ENCODE measurements at regions not wholly inside any gene's neighbourhood (a gene's known extent, or its start where the extent isn't known, plus 50 kb on each side); places are given as distances from the start of the nearest gene placed in this dataset.
A peak's percentile ranks its signal among the peaks of the same experiment; 100 is the strongest.

DNA sequence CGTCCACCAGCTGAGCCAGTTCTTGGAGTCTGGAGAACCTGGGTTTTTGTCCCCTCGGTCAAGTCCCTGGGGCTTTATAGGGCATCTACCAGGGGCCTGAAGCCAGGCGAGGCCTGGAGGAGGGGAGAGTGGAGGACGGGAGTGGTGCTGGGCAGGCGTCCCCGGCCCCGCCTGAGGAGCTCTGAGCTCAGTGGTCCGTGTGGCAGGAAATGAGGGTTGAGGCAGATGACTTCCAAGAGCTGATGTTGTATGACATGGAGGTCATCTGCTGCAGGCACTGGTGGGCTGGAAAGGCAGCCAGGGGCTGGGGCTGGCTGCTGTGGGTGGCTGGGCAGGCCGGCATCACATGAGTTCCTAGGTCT lies 118.5 kb upstream of the HS6ST1 start:
- DNase-seq, result peak in 1 of 14 donors; percentile 32

DNA sequence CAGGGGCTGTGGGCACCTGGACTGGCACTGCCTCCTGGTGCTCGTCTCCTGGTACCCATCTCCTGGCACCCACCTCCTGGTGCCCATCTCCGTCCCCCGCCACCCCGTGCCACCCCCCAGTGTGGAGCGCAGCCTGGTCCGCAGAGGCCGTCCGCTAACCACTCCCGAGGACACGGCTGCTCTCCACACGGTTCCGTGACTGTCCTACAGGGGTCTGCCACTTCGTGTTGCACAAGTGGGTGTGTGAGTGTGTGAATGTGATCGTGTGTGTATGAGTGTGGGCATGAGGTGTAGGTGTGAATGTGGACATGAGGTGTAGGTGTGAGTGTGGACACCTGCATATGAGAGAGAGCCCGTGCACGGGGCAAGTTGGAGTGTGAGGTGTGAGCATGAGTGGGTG lies 119.4 kb upstream of the HS6ST1 start:
- no peak for DNase-seq

DNA sequence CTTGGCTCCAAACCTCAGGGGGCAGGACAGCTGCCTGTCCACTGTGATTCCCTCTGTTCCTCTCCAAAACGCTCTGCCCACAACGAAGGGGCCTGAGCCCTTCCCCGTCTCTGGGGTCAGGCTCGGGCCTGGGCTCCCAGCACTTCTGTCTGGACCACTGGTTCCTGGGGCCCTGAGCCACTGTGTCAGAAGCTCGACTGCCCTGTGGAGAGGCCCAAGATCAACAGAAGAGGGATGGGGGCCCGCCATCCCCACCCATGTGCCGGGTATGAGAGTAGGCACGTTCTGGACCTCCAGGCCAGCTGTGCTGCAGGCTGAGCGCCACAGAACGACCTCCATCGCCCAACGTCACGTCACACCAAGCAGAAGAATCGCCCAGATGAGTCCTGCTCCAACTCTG lies 119.9 kb upstream of the HS6ST1 start:
- DNase-seq, result no peak

GRCh38 chr2:128439031-128439790 lies 120.5 kb upstream of the HS6ST1 start:
- no peak for DNase-seq

GRCh38 chr2:128439791-128440665 lies 121.4 kb upstream of the HS6ST1 start:
- no peak for DNase-seq

DNA sequence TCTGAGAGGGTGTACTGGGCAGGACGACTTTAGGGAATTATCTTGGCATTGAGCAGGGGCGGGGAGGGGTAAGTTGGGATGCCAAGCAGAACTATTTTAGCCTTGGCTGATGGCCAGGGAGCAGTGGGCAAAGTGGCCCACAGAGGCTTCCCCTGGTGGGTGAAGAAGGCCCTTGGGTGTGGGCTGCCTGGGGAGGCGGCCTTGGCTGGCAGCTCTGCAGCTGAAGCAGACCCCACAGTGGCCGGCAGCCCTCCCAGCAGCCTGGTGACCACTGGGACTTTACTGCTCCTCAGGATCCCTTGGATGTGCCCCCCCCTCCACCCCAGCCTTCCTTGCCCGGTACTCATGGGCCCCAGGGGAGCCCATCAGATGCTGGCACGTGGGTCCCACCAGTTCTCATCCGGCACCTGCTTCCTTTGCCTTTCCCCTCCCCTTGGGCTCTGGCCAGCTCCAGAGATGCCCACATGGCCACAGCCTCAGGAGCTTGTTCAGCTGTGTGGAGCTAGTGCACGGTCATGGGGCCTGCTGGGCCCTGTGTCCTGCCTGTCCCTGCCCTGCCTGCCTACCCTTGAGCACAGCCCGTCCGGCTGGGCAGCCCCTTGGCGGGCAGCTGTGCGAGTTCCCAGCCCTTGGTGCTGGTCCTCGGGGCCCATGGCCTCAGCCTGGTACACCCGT lies 122.1 kb upstream of the HS6ST1 start:
- no peak for DNase-seq

DNA sequence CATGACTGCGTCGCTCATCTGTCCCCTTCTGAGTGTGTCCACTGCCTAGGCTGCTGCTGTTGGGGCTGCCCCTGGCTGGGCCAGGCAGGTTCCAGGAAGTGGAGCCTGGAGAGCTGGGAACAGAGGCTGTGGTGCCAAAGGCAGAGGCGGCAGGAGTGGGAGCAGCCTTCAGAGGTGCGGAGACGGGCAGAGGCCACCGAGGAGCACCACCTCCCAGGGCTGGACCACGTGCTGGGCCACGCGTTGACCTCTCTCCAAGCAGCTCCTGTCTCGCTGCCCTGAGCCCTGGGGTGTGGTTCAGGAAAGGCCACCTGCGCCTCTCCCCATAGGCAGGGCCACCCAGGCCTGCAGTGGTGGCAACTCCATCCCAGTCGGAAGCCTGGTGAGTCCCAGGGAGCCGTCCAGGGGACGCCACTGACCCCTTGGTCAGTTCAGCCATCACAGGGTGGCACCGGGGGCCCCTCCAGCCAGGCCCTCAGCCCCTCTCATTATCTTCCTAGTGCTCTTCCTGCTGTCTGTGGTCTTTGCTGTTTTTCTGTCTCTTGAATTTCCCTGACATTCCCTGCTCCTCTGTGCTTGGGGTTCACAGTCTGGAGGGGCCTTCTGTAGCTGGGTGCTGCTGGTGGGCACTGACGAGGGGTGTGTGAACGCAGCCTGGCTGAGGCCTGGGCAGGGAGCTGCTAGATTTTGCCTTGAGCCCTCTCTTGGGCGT lies 122.8 kb upstream of the HS6ST1 start:
- DNase-seq, result no peak

GRCh38 chr2:128442053-128442751 lies 123.5 kb upstream of the HS6ST1 start:
- no peak for DNase-seq

- DNase-seq, result no peak
Measured at GRCh38 chr2:128442891-128443302, 124.2 kb upstream of the HS6ST1 start.

GRCh38 chr2:128444121-128444771 lies 125.6 kb upstream of the HS6ST1 start:
- peak in 1 of 14 donors; percentile 48 for DNase-seq

DNA sequence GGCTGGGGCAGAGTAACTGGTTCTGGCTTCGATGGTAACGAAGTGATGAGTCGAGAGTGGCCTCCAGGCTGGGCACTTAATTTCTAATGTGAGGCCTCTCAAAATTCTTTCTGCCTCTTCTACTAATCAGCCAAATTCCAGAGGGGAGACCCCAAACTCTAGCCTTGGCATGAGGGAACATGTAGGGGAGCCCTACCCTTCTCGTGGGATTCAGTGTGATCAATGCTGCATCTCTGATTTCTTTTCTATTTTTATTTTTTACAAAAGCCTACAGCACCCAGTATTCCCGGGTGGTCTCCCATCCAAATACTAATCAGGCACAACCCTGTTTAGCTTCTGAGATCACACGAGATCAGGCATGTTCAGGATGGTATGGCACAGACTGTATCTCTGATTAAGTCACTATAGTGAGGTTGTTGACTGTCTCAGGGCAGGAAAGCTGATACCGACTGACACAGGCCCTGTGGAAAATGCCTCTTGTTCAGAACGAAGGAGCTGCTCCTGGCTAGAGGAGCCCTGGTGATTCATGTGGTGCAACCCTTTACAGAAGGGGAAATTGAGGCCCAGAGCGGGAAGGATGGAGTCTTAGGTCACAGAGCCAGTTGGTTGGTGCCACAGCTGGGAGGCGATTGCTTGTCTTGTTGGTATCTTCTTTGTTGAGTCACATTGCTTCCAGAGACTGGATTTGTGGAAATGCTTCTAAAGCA lies 126.3 kb upstream of the HS6ST1 start:
- no peak for DNase-seq

DNA sequence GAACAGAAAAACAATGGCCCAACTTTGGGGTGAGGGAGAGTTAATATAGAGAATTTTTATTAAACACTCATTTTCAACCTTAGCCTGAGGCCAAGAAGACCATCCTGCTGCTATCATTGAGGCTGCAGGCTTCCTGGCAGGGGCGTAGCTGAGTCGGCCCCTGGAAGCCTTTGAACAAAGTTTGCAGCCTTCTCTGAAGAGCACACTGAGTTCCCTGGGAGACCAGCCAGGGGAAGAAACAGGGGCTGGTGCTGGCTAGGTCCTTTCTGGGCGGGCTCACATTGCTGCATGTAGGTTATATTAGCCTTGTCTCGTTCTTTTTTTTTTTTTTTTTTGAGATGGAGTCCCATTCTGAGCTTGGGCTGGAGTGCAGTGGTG lies 126.8 kb upstream of the HS6ST1 start:
- DNase-seq, result no peak

GRCh38 chr2:128446049-128446873 lies 127.6 kb upstream of the HS6ST1 start:
- no peak for DNase-seq

GRCh38 chr2:128446874-128447537 lies 128.3 kb upstream of the HS6ST1 start:
- DNase-seq, result no peak

DNA sequence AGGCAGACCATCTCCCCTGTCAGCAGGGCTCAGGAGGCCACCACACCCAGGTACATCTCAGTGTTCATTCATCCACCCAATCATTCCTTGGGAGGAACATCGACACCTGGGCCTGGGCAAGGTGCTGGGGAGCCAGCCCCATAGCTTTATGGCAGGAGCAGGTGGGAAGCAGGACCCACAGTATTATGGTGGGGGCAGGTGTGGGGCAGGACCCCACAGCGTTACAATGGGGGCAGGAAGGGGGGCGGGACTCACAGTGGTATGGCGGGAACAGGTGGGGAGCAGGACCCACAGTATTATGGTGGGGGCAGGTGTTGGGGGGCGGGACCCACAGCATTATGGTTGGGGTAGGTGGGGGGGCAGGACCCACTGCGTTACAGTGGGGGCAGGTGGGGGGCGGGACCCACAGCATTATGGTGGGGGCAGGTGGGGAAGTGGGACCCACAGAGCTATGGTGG lies 128.9 kb upstream of the HS6ST1 start:
- DNase-seq, result no peak

DNA sequence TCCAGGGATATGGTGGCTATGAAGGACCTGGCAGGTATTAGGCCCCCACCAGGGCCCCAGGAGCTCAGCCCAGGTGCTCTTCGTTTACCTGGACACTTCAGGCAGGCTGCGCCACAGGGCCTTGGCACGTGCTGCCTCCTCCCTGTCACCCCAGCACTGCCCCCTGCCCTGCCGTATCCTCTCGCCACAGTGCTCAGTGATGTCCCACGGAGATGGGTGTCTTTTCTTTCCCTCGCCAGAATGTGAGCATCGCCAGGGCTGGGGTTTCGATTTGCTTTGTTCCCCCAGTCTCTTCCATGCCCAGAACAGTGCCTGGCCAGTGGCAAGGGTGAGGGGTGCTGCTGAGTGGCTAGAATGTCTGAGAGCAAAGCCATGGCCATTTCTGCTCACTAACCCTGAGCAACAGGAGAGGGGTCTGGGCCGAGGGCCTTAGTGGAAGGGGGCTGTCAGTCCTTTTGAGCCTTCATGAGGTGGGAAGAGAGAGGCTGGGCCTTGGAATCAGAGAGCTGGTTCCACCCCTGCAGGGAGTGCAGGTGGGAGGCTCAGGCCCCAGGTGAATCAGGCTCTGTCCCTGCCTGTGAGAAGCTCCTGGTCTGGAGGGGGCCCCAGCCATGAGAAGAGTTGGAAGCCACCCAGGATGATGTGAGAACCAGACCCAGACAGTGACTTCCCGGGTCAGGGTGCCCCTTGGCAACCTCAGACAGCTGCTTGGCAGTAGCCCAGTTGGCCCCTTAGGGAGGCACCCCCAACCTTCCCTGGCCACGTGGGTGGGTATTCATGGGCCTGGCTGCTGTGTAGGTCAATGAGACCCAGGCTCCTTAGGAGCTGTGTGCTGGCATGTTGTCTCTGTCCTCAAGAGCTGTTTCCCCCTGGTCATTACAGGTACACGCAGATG lies 129.9 kb upstream of the HS6ST1 start:
- DNase-seq, result no peak

- DNase-seq, result no peak
Measured at GRCh38 chr2:128449226-128450061, 130.8 kb upstream of the HS6ST1 start.

All from C1 segment of cervical spinal cord (tissue), 14 donors.